OCI-LY1 (cell line): ENCODE measurements at regions not wholly inside any gene's neighbourhood (a gene's known extent, or its start where the extent isn't known, plus 50 kb on each side); places are given as distances from the start of the nearest gene placed in this dataset.

Experiments used
- CTCF ChIP-seq: fragments of 200-600 bp; sonication (generic), shearing (Covaris generic); IDR thresholded peaks from 2 replicates; pipeline ENCODE4 v1.5.1; 2017; ENCODE audit warnings: mild to moderate bottlenecking, antibody characterized with exemption, low read length, moderate library complexity, mixed read lengths
- EZH2 ChIP-seq: fragments of 200-600 bp; sonication (generic), shearing (Covaris generic); IDR thresholded peaks from 2 replicates; pipeline ENCODE4 v1.8.0; 2017; ENCODE audit warnings: borderline replicate concordance, mixed run types, mild to moderate bottlenecking, antibody characterized with exemption, low read length, moderate library complexity, mixed read lengths

GRCh38 chr7:13715534-13715933, 273.9 kb downstream of the ETV1 start:
- no peak for TF ChIP-seq CTCF
- no peak for TF ChIP-seq EZH2
